H1 (cell line): ENCODE measurements at regions not wholly inside any gene's neighbourhood (a gene's known extent, or its start where the extent isn't known, plus 50 kb on each side); places are given as distances from the start of the nearest gene placed in this dataset.

Source experiments
- CTCF ChIA-PET: fragments of 300-600 bp; sonication (Branson Sonifier 250); formaldehyde crosslinking; loops from one replicate; lab custom pipeline; 2021; ENCODE audit not compliant: partially characterized antibody; lab: Charles Lee
- POLR2A ChIA-PET: fragments of 300-600 bp; sonication (Branson Sonifier 250); formaldehyde crosslinking; loops from one replicate; lab custom pipeline; 2021; ENCODE audit warnings: inconsistent platforms; ENCODE audit not compliant: partially characterized antibody; lab: Charles Lee
- DNase-seq, 2 experiments: peaks; one replicate each; pipeline versions ENCODE4 v3.0.0 to v3.0.0-alpha.2; 2010 to 2022; ENCODE audit warnings: low spot score in 2 of 2, low read depth in 1 of 2, mixed read lengths in 1 of 2
- FAIRE-seq: peaks from 2 replicates; lab custom pipeline; 2011; peaks lifted over from hg19 to GRCh38; lab: Jason Lieb, UNC
- H2AFZ ChIP-seq: 2 replicates; pipeline ENCODE4 v1.8.1; 2012; ENCODE audit warnings: low read length, inconsistent platforms
- H2AK5ac ChIP-seq: 2 replicates; pipeline ENCODE4 v1.6.1; 2013; ENCODE audit warnings: low read depth, low read length
- H2BK120ac ChIP-seq: replicated peaks from 2 replicates; pipeline ENCODE3; 2013; ENCODE audit warnings: low read depth, low read length, inconsistent platforms
- H2BK12ac ChIP-seq: 2 replicates; pipeline ENCODE4 v1.6.1; 2013; ENCODE audit warnings: low read depth, low read length
- H2BK15ac ChIP-seq: 2 replicates; pipeline ENCODE4 v1.6.1; 2013; ENCODE audit warnings: low read length
- H2BK20ac ChIP-seq: 2 replicates; pipeline ENCODE4 v1.6.1; 2013; ENCODE audit warnings: low read length
- H2BK5ac ChIP-seq: 2 replicates; pipeline ENCODE4 v1.6.1; 2013; ENCODE audit warnings: low read depth, low read length
- H3K14ac ChIP-seq: 2 replicates; pipeline ENCODE4 v1.6.1; 2013; ENCODE audit warnings: inconsistent platforms; ENCODE audit not compliant: insufficient read length
- H3K18ac ChIP-seq: 2 replicates; pipeline ENCODE4 v1.6.1; 2013; ENCODE audit warnings: low read length; ENCODE audit errors: extremely low read depth
- H3K23ac ChIP-seq: 2 replicates; pipeline ENCODE4 v1.6.1; 2013; ENCODE audit warnings: inconsistent platforms; ENCODE audit not compliant: insufficient read length
- H3K23me2 ChIP-seq: 2 replicates; pipeline ENCODE4 v1.6.1; 2013; ENCODE audit warnings: low read depth, low read length
- H3K27ac ChIP-seq: 2 replicates; pipeline ENCODE4 v1.6.1; 2011; ENCODE audit warnings: low read depth, low read length, inconsistent platforms
- H3K27me3 ChIP-seq, 4 experiments: replicated peaks in 1 of 4; 1 replicate in 1 of 4; 2 replicates in 3 of 4; pipeline versions ENCODE4 v1.6.1 to v1.8.1; 2011 to 2013; ENCODE audit warnings: low read length in 3 of 4, mild to moderate bottlenecking in 3 of 4, inconsistent platforms in 2 of 4, mixed read lengths in 2 of 4, moderate library complexity in 1 of 4; ENCODE audit not compliant: control insufficient read depth in 3 of 4, insufficient read depth in 3 of 4; ENCODE audit errors: extremely low read depth in 1 of 4
- H3K36me3 ChIP-seq, 4 experiments: 2 replicates each; pipeline versions ENCODE4 v1.6.1 to v1.8.1; 2011 to 2013; ENCODE audit warnings: mild to moderate bottlenecking in 4 of 4, low read length in 3 of 4, moderate library complexity in 2 of 4, control low read depth in 1 of 4, inconsistent platforms in 1 of 4; ENCODE audit not compliant: insufficient read depth in 4 of 4, control insufficient read depth in 2 of 4
- H3K4ac ChIP-seq: replicated peaks from 2 replicates; pipeline ENCODE3; 2013; ENCODE audit warnings: low read length, low read depth, mixed read lengths, inconsistent platforms; ENCODE audit not compliant: insufficient read length
- H3K4me1 ChIP-seq, 4 experiments: replicated peaks in 1 of 4; 1 replicate in 1 of 4; 2 replicates in 3 of 4; pipeline versions ENCODE4 v1.6.1 to v1.8.1; 2011 to 2013; ENCODE audit warnings: low read length in 3 of 4, inconsistent platforms in 2 of 4, mixed read lengths in 1 of 4; ENCODE audit not compliant: insufficient read depth in 4 of 4, control insufficient read depth in 3 of 4
- H3K4me2 ChIP-seq, 2 experiments: 2 replicates each; pipeline versions ENCODE4 v1.6.1 to v1.8.1; 2011 to 2013; ENCODE audit warnings: low read depth in 2 of 2, low read length in 2 of 2, control low read depth in 1 of 2, inconsistent platforms in 1 of 2, mild to moderate bottlenecking in 1 of 2; ENCODE audit not compliant: insufficient read depth in 1 of 2
- H3K4me3 ChIP-seq, 4 experiments: fragments of 200-600, 300-600 bp in 1 of 4; sonication (generic), shearing (Covaris generic), sonication (Bioruptor Twin) in 1 of 4; 2 replicates each; pipeline versions ENCODE4 v1.5.1 to v1.8.1; 2011 to 2016; ENCODE audit warnings: low read length in 4 of 4, low read depth in 3 of 4, control low read depth in 2 of 4, inconsistent platforms in 2 of 4, mild to moderate bottlenecking in 2 of 4, mixed read lengths in 1 of 4, moderate library complexity in 1 of 4; ENCODE audit not compliant: insufficient read depth in 2 of 4; ENCODE audit errors: extremely low read depth in 1 of 4
- H3K56ac ChIP-seq: replicated peaks from 2 replicates; pipeline ENCODE3; 2013; ENCODE audit warnings: low read depth, mild to moderate bottlenecking, mixed read lengths, low read length, inconsistent platforms; ENCODE audit not compliant: insufficient read length
- H3K79me1 ChIP-seq: 2 replicates; pipeline ENCODE4 v1.6.1; 2013; ENCODE audit warnings: low read depth, low read length, control low read depth
- H3K79me2 ChIP-seq, 2 experiments: 2 replicates each; pipeline versions ENCODE4 v1.6.1 to v1.8.1; 2012 to 2013; ENCODE audit warnings: low read length in 2 of 2, mild to moderate bottlenecking in 2 of 2, inconsistent platforms in 1 of 2; ENCODE audit not compliant: insufficient read depth in 2 of 2, control insufficient read depth in 1 of 2
- H3K9ac ChIP-seq, 4 experiments: replicated peaks in 1 of 4; 1 replicate in 1 of 4; 2 replicates in 3 of 4; pipeline versions ENCODE4 v1.6.1 to v1.8.1; 2011 to 2013; ENCODE audit warnings: low read depth in 3 of 4, low read length in 3 of 4, control low read depth in 2 of 4, mild to moderate bottlenecking in 2 of 4, moderate library complexity in 2 of 4, inconsistent platforms in 1 of 4; ENCODE audit errors: extremely low read depth in 1 of 4
- H3K9me3 ChIP-seq, 2 experiments: 2 replicates each; pipeline versions ENCODE4 v1.6.1 to v1.8.1; 2012 to 2013; ENCODE audit warnings: mild to moderate bottlenecking in 2 of 2, moderate library complexity in 2 of 2, control low read depth in 1 of 2, inconsistent platforms in 1 of 2, low read depth in 1 of 2, low read length in 1 of 2, mixed read lengths in 1 of 2; ENCODE audit not compliant: insufficient read depth in 2 of 2
- H4K20me1 ChIP-seq, 2 experiments: replicated peaks in 1 of 2; 2 replicates each; pipeline versions ENCODE3 to v1.8.1; 2011 to 2013; ENCODE audit warnings: inconsistent platforms in 2 of 2, low read length in 2 of 2, mild to moderate bottlenecking in 1 of 2; ENCODE audit not compliant: insufficient read depth in 2 of 2, control insufficient read depth in 1 of 2
- H4K5ac ChIP-seq: 2 replicates; pipeline ENCODE4 v1.6.1; 2013; ENCODE audit warnings: low read length, low read depth, mixed read lengths, inconsistent platforms; ENCODE audit not compliant: insufficient read length
- H4K8ac ChIP-seq: 2 replicates; pipeline ENCODE4 v1.8.0; 2013; ENCODE audit warnings: mild to moderate bottlenecking, moderate library complexity, low read length, inconsistent platforms; ENCODE audit not compliant: insufficient read depth; ENCODE audit errors: extremely low read depth
- H4K91ac ChIP-seq: replicated peaks from 2 replicates; pipeline ENCODE3; 2013; ENCODE audit warnings: low read length, mixed read lengths, inconsistent platforms; ENCODE audit not compliant: insufficient read length
- BRCA1 ChIP-seq: IDR thresholded peaks from 2 replicates; pipeline ENCODE4 v1.6.1; 2012; ENCODE audit warnings: low read depth, low read length, improper control_type of control experiment
- CBX5 ChIP-seq: fragments of 300-800, 300-1000 bp; sonication (generic); IDR thresholded peaks from 2 replicates; pipeline ENCODE4 v1.7.1; 2016; ENCODE audit warnings: antibody characterized with exemption, low read length, low read depth
- CEBPB ChIP-seq: IDR thresholded peaks from 2 replicates; pipeline ENCODE4 v1.6.1; 2012; ENCODE audit warnings: low read depth, low read length
- CHD2 ChIP-seq: IDR thresholded peaks from 2 replicates; pipeline ENCODE4 v1.6.1; 2012; ENCODE audit warnings: low read length, improper control_type of control experiment
- CTBP2 ChIP-seq: IDR thresholded peaks from 2 replicates; pipeline ENCODE4 v1.7.0; 2011; ENCODE audit warnings: borderline replicate concordance, mild to moderate bottlenecking, moderate library complexity, mixed read lengths, low read length; ENCODE audit not compliant: insufficient read depth, insufficient read length
- EP300 ChIP-seq, 2 experiments: IDR thresholded peaks; 1 replicate in 1 of 2; 2 replicates in 1 of 2; pipeline ENCODE4 v1.6.1; 2011 to 2012; ENCODE audit warnings: low read depth in 2 of 2, low read length in 2 of 2, mild to moderate bottlenecking in 2 of 2, borderline replicate concordance in 1 of 2, inconsistent platforms in 1 of 2, moderate library complexity in 1 of 2
- FOSL1 ChIP-seq: IDR thresholded peaks from 2 replicates; pipeline ENCODE4 v1.6.1; 2011; ENCODE audit warnings: mild to moderate bottlenecking, low read depth, low read length, moderate library complexity; ENCODE audit not compliant: insufficient read depth
- JUND ChIP-seq: IDR thresholded peaks from 2 replicates; pipeline ENCODE4 v1.6.1; 2011; ENCODE audit warnings: mild to moderate bottlenecking, improper control_type of control experiment, low read length
- KDM4A ChIP-seq: IDR thresholded peaks from one replicate; pipeline ENCODE4 v1.7.1; 2012; ENCODE audit warnings: low read depth, mild to moderate bottlenecking, moderate library complexity, low read length, inconsistent platforms; ENCODE audit not compliant: severe bottlenecking
- KDM5A ChIP-seq: fragments of 200-600 bp; IDR thresholded peaks from 2 replicates; pipeline ENCODE4 v1.7.1; 2012; ENCODE audit warnings: mild to moderate bottlenecking, low read length, inconsistent platforms, mixed read lengths
- POLR2AphosphoS5 ChIP-seq: IDR thresholded peaks from 2 replicates; pipeline ENCODE4 v1.6.1; 2011; ENCODE audit warnings: low read depth, low read length
- SIRT6 ChIP-seq: IDR thresholded peaks from one replicate; pipeline ENCODE4 v1.7.1; 2012; ENCODE audit warnings: low read length, inconsistent platforms
- SRF ChIP-seq: IDR thresholded peaks from 2 replicates; pipeline ENCODE4 v1.6.1; 2011; ENCODE audit warnings: mild to moderate bottlenecking, low read depth, low read length, moderate library complexity
- TAF1 ChIP-seq: IDR thresholded peaks from 2 replicates; pipeline ENCODE4 v1.6.1; 2011; ENCODE audit warnings: mild to moderate bottlenecking, low read depth, low read length
- TBP ChIP-seq: IDR thresholded peaks from 2 replicates; pipeline ENCODE4 v1.6.1; 2011; ENCODE audit warnings: low read depth, low read length, improper control_type of control experiment
- TEAD4 ChIP-seq: IDR thresholded peaks from 2 replicates; pipeline ENCODE4 v1.6.1; 2012; ENCODE audit warnings: low read depth, low read length, inconsistent platforms, mixed read lengths
- WGBS, 2 experiments: shearing (Covaris generic) in 1 of 2; methylation state at CpG; one replicate each; pipeline versions ENCODE4 v1.1.6 to v1.1.7; 2013 to 2015; ENCODE audit warnings: low lambda C conversion rate in 2 of 2, mixed read lengths in 2 of 2, inconsistent platforms in 1 of 2, low coverage in 1 of 2, missing lambda C conversion rate in 1 of 2; ENCODE audit not compliant: insufficient replicate concordance in 2 of 2, insufficient coverage in 1 of 2, insufficient read length in 1 of 2; ENCODE audit errors: extremely low coverage in 1 of 2, missing lambda C conversion rate in 1 of 2; 5-methylcytosine and 5-hydroxymethylcytosine counted together

GRCh38 chr5:68946728-68947127, 147.1 kb upstream of the SLC30A5 start:
- Histone ChIP-seq H2BK20ac (no peak overlapping the region), H3K18ac (no peak overlapping the region), H3K9me3 (peaks cover 3% of the 10 kb centered on the region in 2 experiments; a peak in 2 of 4 replicates), H4K20me1 (no peaks in the 10 kb centered on the region), H3K36me3 (no peaks in the 10 kb centered on the region), H3K27ac (no peak overlapping the region), H4K91ac (no peak overlapping the region), H2BK15ac (no peak overlapping the region), H3K4me2 (no peak overlapping the region), H3K4me1 (peaks cover 0 to 2% (median 0%) of the 10 kb centered on the region in 4 experiments; a peak in 1 of 7 replicates), H3K79me2 (no peaks in the 10 kb centered on the region), H4K5ac (no peak overlapping the region), H3K9ac (no peak overlapping the region), H2BK120ac (no peak overlapping the region), H3K23ac (no peak overlapping the region), H3K4ac (no peak overlapping the region), H3K79me1 (no peaks in the 10 kb centered on the region; the same call in 1 of the 2 replicates), H2AFZ (no peak overlapping the region), H3K27me3 (no peaks in the 10 kb centered on the region), H3K4me3 (no peak overlapping the region), H3K14ac (no peak overlapping the region), H2BK12ac (no peak overlapping the region), H3K23me2 (peaks cover 2% of the 10 kb centered on the region; the same call in 1 of the 2 replicates), H4K8ac (no peak overlapping the region), H3K56ac (no peak overlapping the region), H2AK5ac (no peak overlapping the region), H2BK5ac (no peak overlapping the region)
- ChIA-PET CTCF (no interaction called here), POLR2A (no interaction called here)
- TF ChIP-seq TAF1 (no peak), SIRT6 (no peak), TBP (no peak), KDM5A (no peak), CBX5 (no peak), KDM4A (no peak), BRCA1 (no peak), POLR2AphosphoS5 (no peak), CEBPB (no peak), JUND (no peak), SRF (no peak), CTBP2 (no peak), CHD2 (no peak), FOSL1 (no peak), TEAD4 (no peak), EP300 (IDR thresholded peaks at IDR 0.05; ENCODE audit: borderline replicate concordance in 1 of 2, low read depth in 2 of 2, low read length in 2 of 2) (no peak)
- WGBS, 2 experiments: 100% methylated on average over 3 of the region's 3 CpGs; no CpG with 5 or more reads in 1 of the 2 experiments
- no peak for DNase-seq
- no peak for FAIRE-seq
